H9 (cell line): ENCODE measurements at regions not wholly inside any gene's neighbourhood (a gene's known extent, or its start where the extent isn't known, plus 50 kb on each side); places are given as distances from the start of the nearest gene placed in this dataset.

Source experiments
- DNase-seq: peaks from one replicate; pipeline ENCODE4 v3.0.0-alpha.2; 2017
- H2AFZ ChIP-seq: one replicate; pipeline ENCODE4 v1.6.1; 2013; ENCODE audit warnings: mild to moderate bottlenecking, low read length, control low read depth, moderate library complexity
- H2AK5ac ChIP-seq: 2 replicates; pipeline ENCODE4 v1.6.1; 2013; ENCODE audit warnings: low read length, control low read depth, mixed read lengths; ENCODE audit not compliant: insufficient read length
- H2BK120ac ChIP-seq: one replicate; pipeline ENCODE4 v1.6.1; 2013; ENCODE audit warnings: low read depth, mild to moderate bottlenecking, low read length, control low read depth, inconsistent platforms; ENCODE audit not compliant: poor library complexity, severe bottlenecking
- H2BK12ac ChIP-seq: 2 replicates; pipeline ENCODE4 v1.6.1; 2013; ENCODE audit warnings: low read length, control low read depth, mixed read lengths, low read depth; ENCODE audit not compliant: insufficient read length
- H2BK15ac ChIP-seq: 2 replicates; pipeline ENCODE4 v1.6.1; 2013; ENCODE audit warnings: low read depth, low read length, control low read depth
- H2BK20ac ChIP-seq: one replicate; pipeline ENCODE4 v1.6.1; 2013; ENCODE audit warnings: low read depth, mild to moderate bottlenecking, low read length, control low read depth, inconsistent platforms; ENCODE audit not compliant: poor library complexity, severe bottlenecking
- H2BK5ac ChIP-seq: 2 replicates; pipeline ENCODE4 v1.6.1; 2013; ENCODE audit warnings: low read length, control low read depth, mixed read lengths; ENCODE audit not compliant: insufficient read length
- H3K14ac ChIP-seq: 2 replicates; pipeline ENCODE4 v1.6.1; 2013; ENCODE audit warnings: low read length, control low read depth; ENCODE audit not compliant: insufficient read depth
- H3K18ac ChIP-seq: 2 replicates; pipeline ENCODE4 v1.6.1; 2013; ENCODE audit warnings: low read depth, mild to moderate bottlenecking, mixed read lengths, low read length, control low read depth; ENCODE audit not compliant: insufficient read length
- H3K23ac ChIP-seq: 2 replicates; pipeline ENCODE4 v1.6.1; 2013; ENCODE audit warnings: low read length, control low read depth, mixed read lengths, low read depth; ENCODE audit not compliant: insufficient read length
- H3K23me2 ChIP-seq: 2 replicates; pipeline ENCODE4 v1.6.1; 2013; ENCODE audit warnings: low read depth, mild to moderate bottlenecking, mixed read lengths, low read length, control low read depth; ENCODE audit not compliant: insufficient read length, poor library complexity, severe bottlenecking
- H3K27ac ChIP-seq: 2 replicates; pipeline ENCODE4 v1.5.1; 2013; ENCODE audit warnings: low read length, control low read depth, mixed read lengths, low read depth; ENCODE audit not compliant: insufficient read length
- H3K27me3 ChIP-seq: 2 replicates; pipeline ENCODE4 v1.6.1; 2013; ENCODE audit warnings: low read length, control low read depth, inconsistent platforms; ENCODE audit not compliant: insufficient read depth
- H3K4ac ChIP-seq: 2 replicates; pipeline ENCODE4 v1.6.1; 2013; ENCODE audit warnings: low read depth, mild to moderate bottlenecking, control low read depth, inconsistent platforms, low read length, moderate library complexity
- H3K4me1 ChIP-seq: 2 replicates; pipeline ENCODE4 v1.6.1; 2013; ENCODE audit warnings: low read length, control low read depth, inconsistent platforms; ENCODE audit not compliant: insufficient read depth
- H3K4me2 ChIP-seq: 2 replicates; pipeline ENCODE4 v1.6.1; 2013; ENCODE audit warnings: low read length, control low read depth, mixed read lengths; ENCODE audit not compliant: insufficient read length, insufficient read depth
- H3K56ac ChIP-seq: 2 replicates; pipeline ENCODE4 v1.6.1; 2013; ENCODE audit warnings: low read depth, mild to moderate bottlenecking, mixed read lengths, low read length, control low read depth; ENCODE audit not compliant: insufficient read length
- H3K79me1 ChIP-seq: 2 replicates; pipeline ENCODE4 v1.6.1; 2013; ENCODE audit warnings: low read depth, mild to moderate bottlenecking, moderate library complexity, low read length, control low read depth, inconsistent platforms; ENCODE audit not compliant: insufficient read depth, poor library complexity, severe bottlenecking
- H3K79me2 ChIP-seq: 2 replicates; pipeline ENCODE4 v1.6.1; 2013; ENCODE audit warnings: low read length, control low read depth, inconsistent platforms; ENCODE audit not compliant: insufficient read depth
- H3K9ac ChIP-seq: 2 replicates; pipeline ENCODE4 v1.6.1; 2013; ENCODE audit warnings: low read length, control low read depth, mixed read lengths; ENCODE audit not compliant: insufficient read length; ENCODE audit errors: extremely low read depth
- H3K9me3 ChIP-seq: one replicate; pipeline ENCODE4 v1.6.1; 2013; ENCODE audit warnings: low read depth, low read length, inconsistent platforms; ENCODE audit not compliant: control insufficient read depth
- H3T11ph ChIP-seq: one replicate; pipeline ENCODE4 v1.6.1; 2013; ENCODE audit warnings: mild to moderate bottlenecking, low read length, control low read depth, inconsistent platforms
- H4K20me1 ChIP-seq: one replicate; pipeline ENCODE4 v1.6.1; 2013; ENCODE audit not compliant: control insufficient read depth, insufficient read length, insufficient read depth
- H4K5ac ChIP-seq: 2 replicates; pipeline ENCODE4 v1.6.1; 2013; ENCODE audit warnings: low read depth, mild to moderate bottlenecking, mixed read lengths, low read length, control low read depth; ENCODE audit not compliant: insufficient read length
- H4K8ac ChIP-seq: replicated peaks from 2 replicates; pipeline ENCODE4 v1.6.1; 2013; ENCODE audit warnings: low read length, control low read depth, mixed read lengths, low read depth; ENCODE audit not compliant: insufficient read length
- H4K91ac ChIP-seq: 2 replicates; pipeline ENCODE4 v1.6.1; 2013; ENCODE audit warnings: low read depth, mild to moderate bottlenecking, moderate library complexity, mixed read lengths, low read length, control low read depth; ENCODE audit not compliant: insufficient read length
- H3K27ac Mint-ChIP-seq, 3 experiments: 2 replicates in 2 of 3; 3 replicates in 1 of 3; pipeline ENCODE4 v1.8.0; 2020 to 2021; ENCODE audit warnings: mixed read lengths in 3 of 3, mild to moderate bottlenecking in 1 of 3, moderate library complexity in 1 of 3
- H3K27me3 Mint-ChIP-seq: 2 replicates; pipeline ENCODE4 v1.8.0; 2021; ENCODE audit warnings: low read depth, mild to moderate bottlenecking, moderate library complexity, mixed read lengths
- H3K36me3 Mint-ChIP-seq, 3 experiments: 2 replicates in 2 of 3; 3 replicates in 1 of 3; pipeline ENCODE4 v1.8.0; 2020 to 2021; ENCODE audit warnings: low read depth in 3 of 3, mixed read lengths in 3 of 3; ENCODE audit not compliant: insufficient read depth in 1 of 3
- H3K4me1 Mint-ChIP-seq, 2 experiments: 2 replicates each; pipeline ENCODE4 v1.8.0; 2020; ENCODE audit warnings: mixed read lengths in 2 of 2
- H3K4me3 Mint-ChIP-seq, 2 experiments: 2 replicates in 1 of 2; 3 replicates in 1 of 2; pipeline ENCODE4 v1.8.0; 2020 to 2021; ENCODE audit warnings: mild to moderate bottlenecking in 2 of 2, mixed read lengths in 2 of 2, moderate library complexity in 1 of 2
- H3K9me3 Mint-ChIP-seq, 2 experiments: 2 replicates in 1 of 2; 3 replicates in 1 of 2; pipeline ENCODE4 v1.8.0; 2020; ENCODE audit warnings: mild to moderate bottlenecking in 2 of 2, mixed read lengths in 2 of 2, moderate library complexity in 1 of 2
- WGBS: extraction: QIAGEN DNeasy Blood & Tissue Kit; methylation state at CpG from one replicate; pipeline ENCODE4 v1.1.7; 2013; ENCODE audit warnings: missing lambda C conversion rate, low lambda C conversion rate, mixed read lengths; ENCODE audit not compliant: insufficient read length; ENCODE audit errors: extremely low coverage; 5-methylcytosine and 5-hydroxymethylcytosine counted together
- TF ChIP-seq, protein P1 (sequence below): fragments of 200-600 bp; sonication (generic); conservative IDR thresholded peaks from 3 replicates; pipeline ENCODE4 v1.8.0; 2021; ENCODE audit warnings: antibody characterized with exemption, mild to moderate bottlenecking

DNA sequence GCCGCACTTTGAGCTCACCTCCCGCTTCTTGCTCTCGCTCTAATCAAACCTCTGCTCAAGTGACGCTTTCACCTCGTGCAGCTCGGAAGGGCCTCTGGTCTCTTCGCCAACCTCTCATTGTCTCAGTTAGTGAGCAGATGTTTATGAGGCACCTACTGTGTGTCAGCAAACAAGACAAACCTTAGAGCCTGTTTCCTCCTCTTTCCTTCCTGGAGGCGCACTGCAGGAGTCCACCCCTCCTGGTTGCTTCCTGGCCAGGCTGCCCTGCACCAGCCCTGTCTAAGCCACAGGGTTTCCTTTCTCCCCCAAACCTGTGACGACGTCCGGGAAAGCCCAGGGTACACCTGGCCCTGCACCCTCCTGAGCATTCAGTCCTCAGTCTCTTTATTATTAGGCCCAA, 84.2 kb downstream of the PHETA1 start:
- no peak overlapping the region for H2AK5ac ChIP-seq
- H2BK120ac ChIP-seq = no peak overlapping the region
- H3K18ac ChIP-seq = no peak overlapping the region
- Mint-ChIP-seq H3K36me3 (peaks cover 10 to 14% (median 11%) of the 10 kb centered on the region in 3 experiments), H3K9me3 (peaks cover 8 to 11% of the 10 kb centered on the region in 2 experiments), H3K4me3 (peak overlapping the region in 1 of 2 experiments; percentile 24; a peak in 2 of 5 replicates), H3K27me3 (peaks cover 1% of the 10 kb centered on the region), H3K4me1 (peaks cover 17 to 18% of the 10 kb centered on the region in 2 experiments), H3K27ac (peak overlapping the region; percentile 15 to 59 (median 38); a peak in 6 of 7 replicates)
- H4K8ac ChIP-seq = no peak overlapping the region
- no peak overlapping the region for H2BK20ac ChIP-seq
- H4K5ac ChIP-seq = no peak overlapping the region
- H3K4ac ChIP-seq = no peak overlapping the region
- no peaks in the 10 kb centered on the region for H3K27me3 ChIP-seq
- H3K23ac ChIP-seq = no peak overlapping the region
- DNase-seq = no peak
- H3K79me2 ChIP-seq = no peaks in the 10 kb centered on the region
- no peak overlapping the region for H3K27ac ChIP-seq
- no peak overlapping the region for H2AFZ ChIP-seq
- peaks cover 2% of the 10 kb centered on the region; the same call in 1 of the 2 replicates for H3K4me1 ChIP-seq
- no peak overlapping the region for H3T11ph ChIP-seq
- H3K23me2 ChIP-seq = no peaks in the 10 kb centered on the region
- H3K56ac ChIP-seq = no peak overlapping the region
- H4K20me1 ChIP-seq = no peaks in the 10 kb centered on the region
- H3K9me3 ChIP-seq = no peaks in the 10 kb centered on the region
- no CpG with 5 or more reads among the region's 11 CpGs for WGBS
- no peak overlapping the region for H2BK12ac ChIP-seq
- H2BK15ac ChIP-seq = no peak overlapping the region
- H4K91ac ChIP-seq = no peak overlapping the region
- no peak overlapping the region for H3K4me2 ChIP-seq
- no peak overlapping the region for H3K14ac ChIP-seq
- no peak overlapping the region for H2BK5ac ChIP-seq
- no peak overlapping the region for H3K9ac ChIP-seq
- no peaks in the 10 kb centered on the region for H3K79me1 ChIP-seq
- TF ChIP-seq, protein P1, sequence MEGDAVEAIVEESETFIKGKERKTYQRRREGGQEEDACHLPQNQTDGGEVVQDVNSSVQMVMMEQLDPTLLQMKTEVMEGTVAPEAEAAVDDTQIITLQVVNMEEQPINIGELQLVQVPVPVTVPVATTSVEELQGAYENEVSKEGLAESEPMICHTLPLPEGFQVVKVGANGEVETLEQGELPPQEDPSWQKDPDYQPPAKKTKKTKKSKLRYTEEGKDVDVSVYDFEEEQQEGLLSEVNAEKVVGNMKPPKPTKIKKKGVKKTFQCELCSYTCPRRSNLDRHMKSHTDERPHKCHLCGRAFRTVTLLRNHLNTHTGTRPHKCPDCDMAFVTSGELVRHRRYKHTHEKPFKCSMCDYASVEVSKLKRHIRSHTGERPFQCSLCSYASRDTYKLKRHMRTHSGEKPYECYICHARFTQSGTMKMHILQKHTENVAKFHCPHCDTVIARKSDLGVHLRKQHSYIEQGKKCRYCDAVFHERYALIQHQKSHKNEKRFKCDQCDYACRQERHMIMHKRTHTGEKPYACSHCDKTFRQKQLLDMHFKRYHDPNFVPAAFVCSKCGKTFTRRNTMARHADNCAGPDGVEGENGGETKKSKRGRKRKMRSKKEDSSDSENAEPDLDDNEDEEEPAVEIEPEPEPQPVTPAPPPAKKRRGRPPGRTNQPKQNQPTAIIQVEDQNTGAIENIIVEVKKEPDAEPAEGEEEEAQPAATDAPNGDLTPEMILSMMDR = no peak
